HepG2 (cell line): ENCODE measurements at regions not wholly inside any gene's neighbourhood (a gene's known extent, or its start where the extent isn't known, plus 50 kb on each side); places are given as distances from the start of the nearest gene placed in this dataset.

Experiments used
- ARID2 ChIP-seq: sonication (generic); formaldehyde crosslinking; IDR thresholded peaks from 2 replicates; pipeline ENCODE4 v1.8.1; 2022; ENCODE audit warnings: mild to moderate bottlenecking, missing genetic modification reagents, borderline replicate concordance
- CBX2 ChIP-seq, 2 experiments: fragments of 200-600 bp in 1 of 2; sonication (generic); formaldehyde crosslinking in 1 of 2; IDR thresholded peaks; 2 replicates each; pipeline versions ENCODE4 v1.7.0 to v1.8.1; 2018 to 2022; ENCODE audit warnings: low read depth in 2 of 2, low read length in 1 of 2, mild to moderate bottlenecking in 1 of 2, missing genetic modification reagents in 1 of 2
- CTCF ChIP-seq: sonication (generic); formaldehyde crosslinking; IDR thresholded peaks from 2 replicates; pipeline ENCODE4 v1.5.0; 2020; ENCODE audit warnings: mild to moderate bottlenecking, missing genetic modification reagents, moderate library complexity
- E2F1 ChIP-seq: sonication (generic); formaldehyde crosslinking; IDR thresholded peaks from 2 replicates; pipeline ENCODE4 v1.5.0; 2020; ENCODE audit warnings: missing genetic modification reagents
- HDAC2 ChIP-seq: sonication (generic); formaldehyde crosslinking; IDR thresholded peaks from 2 replicates; pipeline ENCODE4 v1.4.0; 2020; ENCODE audit warnings: missing genetic modification reagents
- POLR2A ChIP-seq, 2 experiments: IDR thresholded peaks; 2 replicates each; pipeline ENCODE4 v1.6.1; 2011; ENCODE audit warnings: low read depth in 2 of 2, low read length in 2 of 2, mild to moderate bottlenecking in 1 of 2, moderate library complexity in 1 of 2; ENCODE audit not compliant: insufficient read depth in 1 of 2
- TBX2 ChIP-seq: sonication (generic); formaldehyde crosslinking; IDR thresholded peaks from 2 replicates; pipeline ENCODE4 v1.5.0; 2020; ENCODE audit warnings: missing genetic modification reagents, mild to moderate bottlenecking, borderline replicate concordance
- ZNF713 ChIP-seq: sonication (generic); formaldehyde crosslinking; IDR thresholded peaks from 2 replicates; pipeline ENCODE4 v1.4.0; 2020; ENCODE audit warnings: mild to moderate bottlenecking, missing genetic modification reagents

- TF ChIP-seq ARID2 (CRISPR knock-in tag), result no peak
- TF ChIP-seq ZNF713, result no peak
- TF ChIP-seq POLR2A (IDR thresholded peaks at IDR 0.05; ENCODE audit: insufficient read depth in 1 of 2, low read depth in 2 of 2, low read length in 2 of 2), result no peak
- no peak for TF ChIP-seq E2F1
- no peak for TF ChIP-seq CBX2 (IDR thresholded peaks at IDR 0.05; ENCODE audit: low read depth, low read length)
- TF ChIP-seq CBX2 (CRISPR knock-in tag; IDR thresholded peaks at IDR 0.05; ENCODE audit: low read depth), result no peak
- TF ChIP-seq HDAC2, result no peak
- TF ChIP-seq CTCF, result no peak
- TF ChIP-seq TBX2 (CRISPR knock-in tag), result no peak
These were observed 370.7 kb upstream of the CYRIA start for GRCh38 chr2:17036361-17036760.
